ENCODE measurements at regions not wholly inside any gene's neighbourhood (a gene's known extent, or its start where the extent isn't known, plus 50 kb on each side); places are given as distances from the start of the nearest gene placed in this dataset.

DNA sequence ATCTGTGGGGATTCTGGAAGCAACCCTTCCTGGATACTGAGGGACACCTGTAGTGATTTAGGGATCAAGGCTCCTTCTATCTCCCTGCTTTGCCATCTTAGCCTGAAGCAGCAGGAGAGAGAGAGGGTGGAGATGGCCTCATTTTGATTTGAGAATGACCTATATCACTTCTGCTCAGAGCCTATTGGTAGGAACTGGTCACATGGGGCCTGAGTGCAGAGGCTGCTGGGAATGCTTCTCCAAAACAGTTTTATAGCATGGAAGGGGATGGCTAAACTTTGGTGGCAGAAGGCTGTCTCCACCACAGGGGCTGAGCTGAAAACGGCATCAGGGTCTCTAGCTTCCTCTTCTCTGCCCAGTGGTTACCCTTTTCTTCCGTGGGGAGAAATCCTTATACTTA is 105.8 kb downstream of the TBX19 start:
- TF ChIP-seq, protein P1, sequence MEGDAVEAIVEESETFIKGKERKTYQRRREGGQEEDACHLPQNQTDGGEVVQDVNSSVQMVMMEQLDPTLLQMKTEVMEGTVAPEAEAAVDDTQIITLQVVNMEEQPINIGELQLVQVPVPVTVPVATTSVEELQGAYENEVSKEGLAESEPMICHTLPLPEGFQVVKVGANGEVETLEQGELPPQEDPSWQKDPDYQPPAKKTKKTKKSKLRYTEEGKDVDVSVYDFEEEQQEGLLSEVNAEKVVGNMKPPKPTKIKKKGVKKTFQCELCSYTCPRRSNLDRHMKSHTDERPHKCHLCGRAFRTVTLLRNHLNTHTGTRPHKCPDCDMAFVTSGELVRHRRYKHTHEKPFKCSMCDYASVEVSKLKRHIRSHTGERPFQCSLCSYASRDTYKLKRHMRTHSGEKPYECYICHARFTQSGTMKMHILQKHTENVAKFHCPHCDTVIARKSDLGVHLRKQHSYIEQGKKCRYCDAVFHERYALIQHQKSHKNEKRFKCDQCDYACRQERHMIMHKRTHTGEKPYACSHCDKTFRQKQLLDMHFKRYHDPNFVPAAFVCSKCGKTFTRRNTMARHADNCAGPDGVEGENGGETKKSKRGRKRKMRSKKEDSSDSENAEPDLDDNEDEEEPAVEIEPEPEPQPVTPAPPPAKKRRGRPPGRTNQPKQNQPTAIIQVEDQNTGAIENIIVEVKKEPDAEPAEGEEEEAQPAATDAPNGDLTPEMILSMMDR (IDR thresholded peaks at IDR 0.05), result no peak
- no peak for TF ChIP-seq POLR2A (IDR thresholded peaks at IDR 0.05)
